H9 (cell line): ENCODE measurements at regions not wholly inside any gene's neighbourhood (a gene's known extent, or its start where the extent isn't known, plus 50 kb on each side); places are given as distances from the start of the nearest gene placed in this dataset.

Experiments used
- DNase-seq: peaks from one replicate; pipeline ENCODE4 v3.0.0-alpha.2; 2017
- H2AFZ ChIP-seq: one replicate; pipeline ENCODE4 v1.6.1; 2013; ENCODE audit warnings: mild to moderate bottlenecking, low read length, control low read depth, moderate library complexity
- H2AK5ac ChIP-seq: 2 replicates; pipeline ENCODE4 v1.6.1; 2013; ENCODE audit warnings: low read length, control low read depth, mixed read lengths; ENCODE audit not compliant: insufficient read length
- H2BK120ac ChIP-seq: one replicate; pipeline ENCODE4 v1.6.1; 2013; ENCODE audit warnings: low read depth, mild to moderate bottlenecking, low read length, control low read depth, inconsistent platforms; ENCODE audit not compliant: poor library complexity, severe bottlenecking
- H2BK12ac ChIP-seq: 2 replicates; pipeline ENCODE4 v1.6.1; 2013; ENCODE audit warnings: low read length, control low read depth, mixed read lengths, low read depth; ENCODE audit not compliant: insufficient read length
- H2BK15ac ChIP-seq: 2 replicates; pipeline ENCODE4 v1.6.1; 2013; ENCODE audit warnings: low read depth, low read length, control low read depth
- H2BK20ac ChIP-seq: one replicate; pipeline ENCODE4 v1.6.1; 2013; ENCODE audit warnings: low read depth, mild to moderate bottlenecking, low read length, control low read depth, inconsistent platforms; ENCODE audit not compliant: poor library complexity, severe bottlenecking
- H2BK5ac ChIP-seq: 2 replicates; pipeline ENCODE4 v1.6.1; 2013; ENCODE audit warnings: low read length, control low read depth, mixed read lengths; ENCODE audit not compliant: insufficient read length
- H3K14ac ChIP-seq: 2 replicates; pipeline ENCODE4 v1.6.1; 2013; ENCODE audit warnings: low read length, control low read depth; ENCODE audit not compliant: insufficient read depth
- H3K18ac ChIP-seq: 2 replicates; pipeline ENCODE4 v1.6.1; 2013; ENCODE audit warnings: low read depth, mild to moderate bottlenecking, mixed read lengths, low read length, control low read depth; ENCODE audit not compliant: insufficient read length
- H3K23ac ChIP-seq: 2 replicates; pipeline ENCODE4 v1.6.1; 2013; ENCODE audit warnings: low read length, control low read depth, mixed read lengths, low read depth; ENCODE audit not compliant: insufficient read length
- H3K23me2 ChIP-seq: 2 replicates; pipeline ENCODE4 v1.6.1; 2013; ENCODE audit warnings: low read depth, mild to moderate bottlenecking, mixed read lengths, low read length, control low read depth; ENCODE audit not compliant: insufficient read length, poor library complexity, severe bottlenecking
- H3K27ac ChIP-seq: 2 replicates; pipeline ENCODE4 v1.5.1; 2013; ENCODE audit warnings: low read length, control low read depth, mixed read lengths, low read depth; ENCODE audit not compliant: insufficient read length
- H3K27me3 ChIP-seq: 2 replicates; pipeline ENCODE4 v1.6.1; 2013; ENCODE audit warnings: low read length, control low read depth, inconsistent platforms; ENCODE audit not compliant: insufficient read depth
- H3K4ac ChIP-seq: 2 replicates; pipeline ENCODE4 v1.6.1; 2013; ENCODE audit warnings: low read depth, mild to moderate bottlenecking, control low read depth, inconsistent platforms, low read length, moderate library complexity
- H3K4me1 ChIP-seq: 2 replicates; pipeline ENCODE4 v1.6.1; 2013; ENCODE audit warnings: low read length, control low read depth, inconsistent platforms; ENCODE audit not compliant: insufficient read depth
- H3K4me2 ChIP-seq: 2 replicates; pipeline ENCODE4 v1.6.1; 2013; ENCODE audit warnings: low read length, control low read depth, mixed read lengths; ENCODE audit not compliant: insufficient read length, insufficient read depth
- H3K56ac ChIP-seq: 2 replicates; pipeline ENCODE4 v1.6.1; 2013; ENCODE audit warnings: low read depth, mild to moderate bottlenecking, mixed read lengths, low read length, control low read depth; ENCODE audit not compliant: insufficient read length
- H3K79me1 ChIP-seq: 2 replicates; pipeline ENCODE4 v1.6.1; 2013; ENCODE audit warnings: low read depth, mild to moderate bottlenecking, moderate library complexity, low read length, control low read depth, inconsistent platforms; ENCODE audit not compliant: insufficient read depth, poor library complexity, severe bottlenecking
- H3K79me2 ChIP-seq: 2 replicates; pipeline ENCODE4 v1.6.1; 2013; ENCODE audit warnings: low read length, control low read depth, inconsistent platforms; ENCODE audit not compliant: insufficient read depth
- H3K9ac ChIP-seq: 2 replicates; pipeline ENCODE4 v1.6.1; 2013; ENCODE audit warnings: low read length, control low read depth, mixed read lengths; ENCODE audit not compliant: insufficient read length; ENCODE audit errors: extremely low read depth
- H3K9me3 ChIP-seq: one replicate; pipeline ENCODE4 v1.6.1; 2013; ENCODE audit warnings: low read depth, low read length, inconsistent platforms; ENCODE audit not compliant: control insufficient read depth
- H3T11ph ChIP-seq: one replicate; pipeline ENCODE4 v1.6.1; 2013; ENCODE audit warnings: mild to moderate bottlenecking, low read length, control low read depth, inconsistent platforms
- H4K20me1 ChIP-seq: one replicate; pipeline ENCODE4 v1.6.1; 2013; ENCODE audit not compliant: control insufficient read depth, insufficient read length, insufficient read depth
- H4K5ac ChIP-seq: 2 replicates; pipeline ENCODE4 v1.6.1; 2013; ENCODE audit warnings: low read depth, mild to moderate bottlenecking, mixed read lengths, low read length, control low read depth; ENCODE audit not compliant: insufficient read length
- H4K8ac ChIP-seq: replicated peaks from 2 replicates; pipeline ENCODE4 v1.6.1; 2013; ENCODE audit warnings: low read length, control low read depth, mixed read lengths, low read depth; ENCODE audit not compliant: insufficient read length
- H4K91ac ChIP-seq: 2 replicates; pipeline ENCODE4 v1.6.1; 2013; ENCODE audit warnings: low read depth, mild to moderate bottlenecking, moderate library complexity, mixed read lengths, low read length, control low read depth; ENCODE audit not compliant: insufficient read length
- H3K27ac Mint-ChIP-seq, 3 experiments: 2 replicates in 2 of 3; 3 replicates in 1 of 3; pipeline ENCODE4 v1.8.0; 2020 to 2021; ENCODE audit warnings: mixed read lengths in 3 of 3, mild to moderate bottlenecking in 1 of 3, moderate library complexity in 1 of 3
- H3K27me3 Mint-ChIP-seq: 2 replicates; pipeline ENCODE4 v1.8.0; 2021; ENCODE audit warnings: low read depth, mild to moderate bottlenecking, moderate library complexity, mixed read lengths
- H3K36me3 Mint-ChIP-seq, 3 experiments: 2 replicates in 2 of 3; 3 replicates in 1 of 3; pipeline ENCODE4 v1.8.0; 2020 to 2021; ENCODE audit warnings: low read depth in 3 of 3, mixed read lengths in 3 of 3; ENCODE audit not compliant: insufficient read depth in 1 of 3
- H3K4me1 Mint-ChIP-seq, 2 experiments: 2 replicates each; pipeline ENCODE4 v1.8.0; 2020; ENCODE audit warnings: mixed read lengths in 2 of 2
- H3K4me3 Mint-ChIP-seq, 2 experiments: 2 replicates in 1 of 2; 3 replicates in 1 of 2; pipeline ENCODE4 v1.8.0; 2020 to 2021; ENCODE audit warnings: mild to moderate bottlenecking in 2 of 2, mixed read lengths in 2 of 2, moderate library complexity in 1 of 2
- H3K9me3 Mint-ChIP-seq, 2 experiments: 2 replicates in 1 of 2; 3 replicates in 1 of 2; pipeline ENCODE4 v1.8.0; 2020; ENCODE audit warnings: mild to moderate bottlenecking in 2 of 2, mixed read lengths in 2 of 2, moderate library complexity in 1 of 2
- CTCF ChIP-seq: fragments of 200-600 bp; sonication (generic); conservative IDR thresholded peaks from 3 replicates; pipeline ENCODE4 v1.8.0; 2021; ENCODE audit warnings: antibody characterized with exemption, mild to moderate bottlenecking
- WGBS: extraction: QIAGEN DNeasy Blood & Tissue Kit; methylation state at CpG from one replicate; pipeline ENCODE4 v1.1.7; 2013; ENCODE audit warnings: missing lambda C conversion rate, low lambda C conversion rate, mixed read lengths; ENCODE audit not compliant: insufficient read length; ENCODE audit errors: extremely low coverage; 5-methylcytosine and 5-hydroxymethylcytosine counted together

GRCh38 chr12:105793421-105793820, 345.3 kb downstream of the NUAK1 start:
- no peak overlapping the region for H3K18ac ChIP-seq
- H3K79me1 ChIP-seq = no peaks in the 10 kb centered on the region
- DNase-seq = no peak
- no peak overlapping the region for H2BK15ac ChIP-seq
- no peaks in the 10 kb centered on the region; the same call in 1 of the 2 replicates for H3K27me3 Mint-ChIP-seq
- H3K4me3 Mint-ChIP-seq = no peak overlapping the region
- H3K4me1 ChIP-seq = no peaks in the 10 kb centered on the region
- no peak overlapping the region for H2AFZ ChIP-seq
- no peak overlapping the region for H4K91ac ChIP-seq
- no peaks in the 10 kb centered on the region for H3K23me2 ChIP-seq
- H3K27ac ChIP-seq = no peak overlapping the region
- peaks cover 6 to 17% (median 6%) of the 10 kb centered on the region in 3 experiments; a peak in 6 of 7 replicates for H3K36me3 Mint-ChIP-seq
- H3K4me1 Mint-ChIP-seq = no peaks in the 10 kb centered on the region
- no peak for TF ChIP-seq CTCF
- H3K27me3 ChIP-seq = no peaks in the 10 kb centered on the region
- no peaks in the 10 kb centered on the region for H3K9me3 ChIP-seq
- no peak overlapping the region for H2BK20ac ChIP-seq
- H3T11ph ChIP-seq = no peak overlapping the region
- no peak overlapping the region for H3K23ac ChIP-seq
- no CpG with 5 or more reads among the region's 5 CpGs for WGBS
- no peak overlapping the region for H4K8ac ChIP-seq
- H4K5ac ChIP-seq = no peak overlapping the region
- peaks cover 19 to 21% of the 10 kb centered on the region in 2 experiments for H3K9me3 Mint-ChIP-seq
- no peak overlapping the region for H3K27ac Mint-ChIP-seq
- H2BK5ac ChIP-seq = no peak overlapping the region
- no peak overlapping the region for H2AK5ac ChIP-seq
- H3K56ac ChIP-seq = no peak overlapping the region
- no peak overlapping the region for H2BK12ac ChIP-seq
- no peak overlapping the region for H2BK120ac ChIP-seq
- no peak overlapping the region for H3K4me2 ChIP-seq
- H3K9ac ChIP-seq = no peak overlapping the region
- H3K4ac ChIP-seq = no peak overlapping the region
- H3K14ac ChIP-seq = no peak overlapping the region
- H3K79me2 ChIP-seq = no peaks in the 10 kb centered on the region
- H4K20me1 ChIP-seq = no peaks in the 10 kb centered on the region
